ENCODE measurements at regions not wholly inside any gene's neighbourhood (a gene's known extent, or its start where the extent isn't known, plus 50 kb on each side); places are given as distances from the start of the nearest gene placed in this dataset.

DNA sequence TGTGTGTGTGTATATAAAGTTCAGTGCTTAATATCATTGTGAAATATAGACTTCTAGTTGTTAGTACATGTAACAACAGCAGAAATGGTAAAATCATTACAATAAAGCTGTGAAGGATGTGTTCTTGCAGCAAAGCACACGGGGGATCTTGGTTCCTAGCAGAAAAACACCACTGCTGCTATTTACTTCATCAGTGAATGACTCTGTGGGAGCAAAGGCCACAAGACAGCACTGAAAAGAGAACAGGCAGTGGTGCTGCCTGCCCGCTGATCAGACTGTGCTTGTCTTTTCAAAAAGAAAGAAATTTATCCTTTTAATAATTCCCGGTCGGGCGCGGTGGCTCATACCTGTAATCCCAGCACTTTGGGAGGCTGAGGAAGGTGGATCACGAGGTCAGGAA is 689.9 kb upstream of the CITED2 start:
- no peak for DNase-seq

DNA sequence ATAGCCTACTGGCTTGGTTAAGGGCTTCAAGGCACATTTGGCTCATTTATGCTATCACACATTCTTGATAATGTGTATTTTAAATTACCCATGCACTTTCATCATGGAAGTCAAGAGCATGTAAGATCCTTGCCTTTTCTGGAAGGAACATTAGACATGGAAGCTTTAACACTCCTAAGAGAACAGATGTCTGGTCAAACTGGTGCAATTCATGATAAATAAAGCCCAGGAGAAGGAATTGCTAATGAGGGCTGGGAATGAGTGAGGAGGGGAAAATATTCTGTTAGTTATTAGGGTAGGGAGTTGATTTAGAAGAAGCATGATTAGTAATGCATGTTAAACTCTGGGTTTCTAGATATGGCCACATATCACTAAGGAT is 688.6 kb upstream of the CITED2 start:
- no peak for DNase-seq

DNA sequence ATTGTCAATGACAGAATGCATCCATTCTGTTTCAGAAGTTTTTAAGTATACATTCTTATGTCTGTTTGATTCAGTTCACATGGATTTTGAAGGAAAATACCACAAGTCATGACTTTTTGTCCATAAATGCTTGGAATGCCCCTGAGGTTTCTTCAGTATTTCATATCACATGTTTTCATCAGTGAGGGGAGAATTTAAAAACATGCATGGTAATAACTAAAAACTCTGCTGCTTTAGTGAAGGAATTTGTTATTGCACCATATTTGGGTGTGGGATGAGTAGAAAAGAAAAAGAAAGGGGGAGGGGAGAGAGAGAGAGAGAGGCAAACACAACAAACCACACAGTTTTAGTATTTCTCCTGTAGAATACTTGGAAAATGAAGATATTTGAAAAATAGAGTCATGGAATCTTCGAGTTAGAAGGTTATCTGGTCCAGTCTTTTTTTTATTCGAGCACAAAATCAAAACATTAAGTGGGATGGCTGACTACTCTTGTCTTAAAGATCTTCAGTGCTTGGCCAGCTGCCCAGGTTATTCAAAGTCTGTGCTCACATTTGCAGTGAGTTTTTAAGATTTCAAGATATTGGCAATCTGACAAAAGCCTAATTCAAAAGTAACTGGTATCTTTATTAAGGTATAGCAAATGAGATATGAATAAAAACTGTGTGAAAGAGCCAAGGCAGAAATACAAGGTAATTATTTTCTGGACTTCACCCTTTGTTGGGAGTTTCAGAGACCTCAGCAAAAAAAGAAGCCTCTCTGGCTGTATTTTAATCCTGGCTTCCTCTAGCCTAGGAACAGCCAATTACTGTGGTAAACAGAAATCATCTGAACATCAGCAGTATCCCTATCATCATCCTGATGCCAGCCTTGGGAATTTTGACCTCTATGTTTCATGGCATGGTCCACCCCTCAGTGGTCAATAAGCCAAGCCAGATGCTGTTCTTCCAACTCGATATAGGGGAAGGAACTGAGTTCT is 687.9 kb upstream of the CITED2 start:
- no peak for DNase-seq

DNA sequence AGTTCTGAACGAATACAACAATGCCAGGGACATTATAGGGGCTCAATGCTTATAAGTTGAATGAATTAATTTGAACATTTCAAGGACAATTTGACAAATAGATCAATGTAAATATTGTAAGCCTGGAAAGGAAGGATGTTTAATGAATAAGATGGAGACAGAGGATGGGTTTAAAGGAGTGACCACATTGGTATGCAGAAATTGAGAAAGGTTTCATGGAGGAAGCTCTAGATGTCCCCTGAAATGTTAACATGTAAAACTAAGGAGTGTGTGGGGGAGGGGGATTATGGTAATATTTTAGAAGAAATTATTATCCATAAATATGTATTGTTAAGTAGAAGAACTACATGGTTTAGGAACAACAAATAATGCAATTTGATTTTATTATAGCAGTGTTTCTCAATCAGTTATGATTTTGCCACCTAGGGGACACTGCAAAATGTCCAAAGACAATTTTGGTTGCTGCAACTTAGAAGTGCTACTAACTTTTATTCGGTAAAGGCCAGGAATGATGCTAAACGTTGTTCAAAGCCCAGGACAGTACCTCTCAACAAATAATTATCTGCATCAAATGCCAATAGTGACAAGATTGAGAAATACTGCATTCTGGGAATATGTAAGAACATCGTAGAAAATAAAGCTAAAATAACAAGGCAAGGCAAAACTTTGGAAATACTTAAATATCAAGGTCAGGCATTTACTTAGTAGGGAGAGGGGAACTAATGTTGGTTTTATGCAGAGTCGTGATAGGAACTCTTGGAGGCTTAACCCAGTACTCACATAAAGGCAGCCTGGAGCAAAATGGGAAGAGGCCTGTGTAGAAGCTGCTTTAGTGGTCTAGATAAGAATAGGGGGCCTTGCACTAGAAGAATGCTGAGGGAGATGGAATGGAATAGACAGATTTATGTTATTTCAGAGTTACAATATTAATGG is 686.9 kb upstream of the CITED2 start:
- no peak for DNase-seq

DNA sequence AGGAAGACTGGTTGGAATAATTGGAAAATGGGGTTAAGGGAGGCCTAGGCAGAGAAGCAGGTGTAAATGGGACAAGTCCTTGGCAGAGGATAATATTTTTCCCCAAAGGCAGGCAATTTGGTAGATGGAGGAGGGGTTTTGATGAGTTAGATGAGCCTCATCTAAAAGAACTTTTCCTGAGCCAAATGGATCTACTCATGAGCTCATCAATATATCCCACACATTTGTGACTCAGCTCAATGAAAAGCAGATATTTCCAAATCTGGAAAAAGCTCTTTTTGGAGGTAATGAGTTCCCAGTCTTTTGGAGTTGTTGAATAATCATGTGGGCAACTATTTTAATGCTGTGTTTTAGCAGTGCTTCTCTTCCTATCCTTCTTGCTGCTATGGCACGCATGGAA is 685.5 kb upstream of the CITED2 start:
- DNase-seq: no peak

DNA sequence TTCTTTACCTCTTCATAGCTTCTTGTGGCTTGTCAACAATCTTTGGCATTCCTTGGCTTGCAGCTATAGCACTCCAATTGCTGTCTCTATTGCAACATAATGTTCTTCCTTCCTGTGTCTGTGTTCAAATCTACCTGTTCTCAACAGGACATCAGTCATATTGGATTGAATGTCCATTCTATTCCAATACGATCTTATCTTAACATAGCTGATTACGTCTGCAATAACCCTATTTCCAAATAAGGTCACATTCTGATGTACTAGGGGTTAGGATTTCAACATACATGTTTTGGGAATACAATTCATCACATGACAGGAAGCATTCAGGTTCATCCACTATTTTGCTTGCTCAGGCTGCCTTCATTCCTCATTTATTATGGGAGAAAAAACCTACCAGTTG is 684.4 kb upstream of the CITED2 start:
- no peak for DNase-seq

DNA sequence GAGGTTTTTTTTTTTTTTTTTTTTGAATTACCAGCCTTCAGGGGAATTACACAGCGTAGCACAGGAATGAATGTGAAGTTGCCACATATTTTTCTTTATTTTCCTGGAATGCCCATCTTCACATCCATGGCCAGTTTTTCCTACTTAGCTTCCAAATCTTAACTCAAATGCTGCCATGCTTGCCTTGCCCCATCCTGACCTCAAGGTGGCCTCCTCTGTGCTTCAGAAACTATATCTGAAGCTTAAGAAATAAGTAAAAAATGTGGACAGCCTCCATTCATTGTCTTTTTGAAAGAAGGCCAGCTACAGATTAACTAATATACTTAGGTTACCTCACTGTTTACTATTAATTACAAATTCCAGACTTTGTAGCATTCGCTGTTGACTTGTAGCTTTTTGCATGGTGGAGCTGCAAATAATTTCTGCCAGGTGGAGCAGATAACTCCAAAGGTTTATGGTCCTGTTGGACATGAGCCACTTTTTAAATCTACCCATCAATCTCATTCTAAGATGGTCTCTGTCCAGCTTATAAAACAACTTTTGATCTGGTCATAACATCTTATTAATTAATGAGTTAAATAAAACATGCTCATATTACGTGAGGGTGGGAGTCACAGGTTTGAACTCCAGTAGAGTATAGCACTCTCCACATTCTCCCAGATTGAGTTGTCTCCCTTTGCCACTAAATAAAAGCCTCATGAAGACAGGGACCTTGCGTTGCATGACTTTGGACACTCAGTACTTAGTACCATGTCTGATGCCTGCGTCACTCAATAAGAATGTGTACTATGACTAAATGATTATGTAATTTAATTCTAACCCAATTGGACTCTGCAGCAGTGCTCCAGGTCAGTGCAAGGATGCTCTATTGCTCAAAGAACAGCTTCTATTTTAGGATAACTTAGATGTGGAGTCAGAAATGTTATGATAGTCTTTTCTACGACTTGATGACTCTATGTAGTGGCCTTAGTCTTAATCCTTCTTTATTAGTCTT is 678.6 kb upstream of the CITED2 start:
- DNase-seq: no peak

DNA sequence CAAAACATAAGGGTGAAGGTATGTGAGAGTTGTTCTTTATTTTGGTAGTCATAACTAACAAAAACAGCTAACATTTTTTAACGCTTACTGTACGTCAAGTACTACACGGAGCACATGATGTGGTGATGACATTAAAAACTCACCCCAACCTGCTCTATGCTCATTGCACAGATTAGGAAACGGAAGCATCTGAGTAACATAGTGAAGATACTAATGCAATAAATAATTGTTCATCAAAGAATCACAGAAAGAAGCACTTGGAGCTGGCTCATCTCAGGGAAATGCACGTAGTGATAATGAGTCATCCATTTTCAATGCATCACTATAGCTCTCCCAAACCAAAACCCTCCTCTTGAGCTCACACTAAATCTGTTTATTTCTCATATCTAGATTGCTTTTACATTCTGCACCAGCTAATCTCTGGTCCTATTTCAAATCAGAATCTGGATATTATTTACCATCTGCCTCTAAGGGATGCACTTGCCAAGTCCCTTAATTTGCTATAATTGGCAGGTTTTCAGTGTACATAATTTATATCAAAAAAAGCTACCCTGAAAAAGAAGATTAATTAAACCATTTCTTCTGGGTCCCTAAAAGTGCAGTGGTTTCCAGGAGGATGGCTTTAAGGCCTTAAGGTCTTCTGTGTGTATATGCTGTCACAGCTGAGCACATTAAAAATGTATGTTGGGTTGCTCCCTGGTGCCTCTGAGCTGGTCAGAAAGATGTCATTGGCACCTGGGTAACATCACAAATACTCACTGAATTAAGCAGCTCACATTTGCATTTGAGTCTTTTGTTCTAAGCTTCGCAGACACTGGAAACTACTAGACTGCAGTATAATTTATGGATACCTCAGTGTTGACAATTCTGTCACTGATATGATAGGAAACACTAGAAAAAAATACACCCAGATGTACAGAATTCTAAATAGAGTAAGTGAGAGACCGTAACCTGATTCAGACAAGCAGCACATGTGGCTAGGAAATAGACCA is 677.4 kb upstream of the CITED2 start:
- no peak for DNase-seq

DNA sequence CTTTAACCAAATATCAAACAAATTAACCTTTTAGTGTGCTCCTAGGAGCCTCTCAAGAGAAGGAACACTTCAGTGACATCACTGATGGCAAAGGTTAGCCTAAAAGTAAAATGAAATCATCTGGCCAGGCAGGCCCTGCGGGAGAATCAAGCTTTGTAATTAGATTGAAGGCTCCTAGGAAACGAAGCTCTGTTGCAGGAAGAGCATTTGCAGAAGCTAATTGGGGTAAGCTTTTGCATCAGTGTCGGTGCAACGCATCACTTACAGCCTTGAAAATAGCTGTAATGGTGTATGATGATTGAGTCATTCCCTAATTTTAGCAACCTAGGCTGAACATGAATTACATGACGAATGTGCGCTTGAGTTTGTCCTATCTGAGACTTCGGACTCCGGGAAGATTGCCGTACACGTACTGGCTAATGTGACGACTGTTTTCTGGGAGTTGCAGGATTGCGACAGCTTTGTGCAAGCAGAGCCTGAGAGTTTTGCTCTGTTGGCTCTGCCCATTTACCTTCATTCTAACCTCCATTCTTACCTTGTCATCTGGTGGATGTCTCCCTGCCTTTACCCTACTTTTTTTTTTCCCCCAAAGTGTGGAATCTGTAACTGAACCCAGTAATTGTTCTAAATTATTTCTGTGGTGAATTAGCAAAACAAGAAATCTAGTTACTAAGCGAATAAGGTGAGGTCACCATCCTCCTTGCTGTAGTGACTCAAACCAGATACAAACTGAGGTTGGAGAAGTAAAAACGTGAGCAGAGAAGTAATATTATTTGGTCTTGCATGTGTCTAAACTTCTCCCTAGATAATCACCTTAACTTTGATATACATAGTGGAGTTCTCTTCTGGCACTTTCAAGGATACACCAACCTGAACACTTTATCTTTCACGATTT is 675.9 kb upstream of the CITED2 start:
- no peak for DNase-seq

DNA sequence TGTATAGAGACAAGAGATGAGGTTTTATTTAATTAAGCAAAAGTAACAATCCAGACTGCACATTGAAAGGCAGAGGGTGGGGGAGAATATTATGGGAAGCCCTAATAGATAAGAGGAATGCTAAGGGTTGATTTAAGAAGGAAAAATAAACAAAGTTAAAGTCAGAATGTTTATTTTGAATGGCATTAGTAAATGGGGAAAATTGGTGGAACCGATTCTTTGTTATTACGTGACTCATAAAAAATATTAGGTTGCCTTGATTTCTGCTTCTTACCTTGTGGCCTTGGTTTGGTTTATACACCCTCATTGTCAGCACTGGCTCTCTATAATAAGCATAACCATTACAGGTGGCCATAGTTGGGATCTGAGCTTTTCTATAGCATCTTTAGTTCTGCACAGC is 674.8 kb upstream of the CITED2 start:
- no peak for DNase-seq

DNA sequence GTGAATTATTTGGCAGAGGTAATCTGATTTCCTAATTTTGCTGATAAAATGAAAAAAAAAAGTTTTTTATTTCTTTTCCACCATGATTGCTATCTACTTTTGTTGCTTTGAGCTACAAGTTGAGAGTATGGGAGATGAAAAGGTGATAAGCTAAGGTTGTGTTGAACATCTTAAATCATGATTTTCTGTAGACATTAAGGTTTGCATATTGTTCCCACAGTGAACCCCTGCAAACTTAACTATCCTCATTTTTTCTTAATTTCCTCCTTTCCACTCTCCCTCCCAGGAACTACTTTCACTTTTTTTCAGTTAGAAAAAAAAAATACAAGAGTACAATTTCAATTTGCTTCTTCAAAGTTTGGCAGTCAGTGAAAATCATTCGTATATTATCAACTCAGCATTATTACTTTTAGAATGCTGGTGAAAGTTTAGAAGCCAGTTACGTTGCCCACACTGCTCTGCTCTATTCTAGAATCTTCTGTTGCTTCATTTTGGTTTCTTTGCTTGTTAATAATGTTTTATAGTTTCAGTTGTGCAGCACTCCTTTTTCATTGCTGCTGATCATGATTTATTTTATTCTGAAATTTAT is 673.8 kb upstream of the CITED2 start:
- no peak for DNase-seq

DNA sequence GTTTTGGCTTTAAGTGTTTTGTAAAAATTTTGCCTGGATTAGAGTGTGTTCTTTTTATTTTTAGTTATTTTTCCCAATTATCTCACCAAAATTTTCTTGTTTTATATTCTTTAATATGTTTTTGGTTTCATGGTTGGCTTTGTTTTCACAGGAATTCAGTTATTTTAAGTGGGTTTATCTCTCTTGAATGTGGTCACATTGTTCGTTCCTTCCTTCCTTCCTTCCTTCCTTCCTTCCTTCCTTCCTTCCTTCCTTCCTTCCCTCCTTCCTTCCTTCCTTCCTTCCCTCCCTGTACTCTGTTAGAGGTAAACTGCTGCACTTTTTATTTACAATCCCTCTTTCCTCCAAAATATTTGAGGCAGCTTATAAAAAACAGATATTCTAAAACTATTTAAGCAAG is 672.9 kb upstream of the CITED2 start:
- no peak for DNase-seq

DNA sequence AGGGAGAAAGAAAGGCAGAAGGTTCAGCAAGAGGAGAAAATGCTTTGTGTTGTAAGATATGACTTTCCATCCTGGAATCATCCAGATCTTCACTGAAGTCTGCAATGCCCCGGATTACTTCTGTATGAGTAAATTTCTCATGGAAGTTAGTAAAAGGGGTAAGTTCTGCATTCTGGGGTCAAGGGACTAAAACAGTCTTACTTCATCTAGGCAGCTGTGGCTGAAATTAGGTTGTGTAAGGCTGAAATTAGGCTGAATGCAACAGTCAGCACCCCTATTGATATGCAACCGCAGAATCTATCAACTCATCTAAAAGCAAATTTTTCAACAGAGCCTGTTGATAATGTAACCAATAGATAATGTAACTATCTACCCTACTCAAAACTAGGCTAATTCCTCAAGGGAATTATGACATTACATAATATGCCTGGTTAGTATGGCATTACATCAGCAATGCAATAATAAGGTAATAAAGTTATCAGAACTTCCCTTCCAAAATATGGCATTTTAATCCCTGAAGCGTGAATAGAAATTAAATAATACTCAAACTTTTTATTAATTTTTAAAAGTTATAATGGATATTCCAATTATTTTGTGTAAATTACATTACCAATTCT is 671.7 kb upstream of the CITED2 start:
- DNase-seq: no peak

DNA sequence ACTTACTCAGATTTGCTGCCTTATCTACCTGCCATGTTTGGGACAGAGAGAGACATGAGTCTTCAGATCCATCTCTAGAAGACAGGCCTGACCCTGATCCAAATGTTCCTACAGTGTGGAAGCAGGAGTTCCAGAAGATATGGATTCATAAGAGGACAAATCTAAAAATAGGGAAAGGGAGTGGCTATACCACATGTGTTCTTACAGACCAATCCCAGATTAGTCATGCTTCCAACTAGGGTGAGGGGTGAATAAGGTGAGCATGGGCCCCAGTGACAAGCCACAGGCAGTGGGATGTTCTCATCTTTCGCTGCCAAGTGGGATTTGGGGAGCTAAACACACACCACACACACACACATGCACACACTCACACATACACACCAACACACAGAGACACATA is 670.7 kb upstream of the CITED2 start:
- no peak for DNase-seq

DNA sequence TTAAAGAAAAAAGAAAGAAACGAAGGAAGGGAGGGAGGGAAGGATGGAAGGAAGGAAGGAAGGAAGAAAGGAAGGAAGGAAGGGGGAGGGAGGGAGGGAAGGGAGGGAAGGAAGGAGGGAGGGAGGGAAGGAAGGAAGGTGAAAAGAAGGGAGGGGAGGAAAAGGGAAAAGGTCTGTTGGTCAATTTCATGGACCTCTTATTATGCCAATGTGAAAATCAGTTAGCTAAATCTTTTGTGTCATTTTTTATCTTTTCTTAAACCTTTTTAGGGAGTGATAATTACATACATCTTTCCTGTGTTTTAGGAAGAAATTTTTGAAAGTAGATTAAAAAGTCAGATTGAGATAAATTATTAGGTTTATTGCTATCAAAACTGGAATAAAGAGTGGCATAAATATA is 670.2 kb upstream of the CITED2 start:
- no peak for DNase-seq

DNA sequence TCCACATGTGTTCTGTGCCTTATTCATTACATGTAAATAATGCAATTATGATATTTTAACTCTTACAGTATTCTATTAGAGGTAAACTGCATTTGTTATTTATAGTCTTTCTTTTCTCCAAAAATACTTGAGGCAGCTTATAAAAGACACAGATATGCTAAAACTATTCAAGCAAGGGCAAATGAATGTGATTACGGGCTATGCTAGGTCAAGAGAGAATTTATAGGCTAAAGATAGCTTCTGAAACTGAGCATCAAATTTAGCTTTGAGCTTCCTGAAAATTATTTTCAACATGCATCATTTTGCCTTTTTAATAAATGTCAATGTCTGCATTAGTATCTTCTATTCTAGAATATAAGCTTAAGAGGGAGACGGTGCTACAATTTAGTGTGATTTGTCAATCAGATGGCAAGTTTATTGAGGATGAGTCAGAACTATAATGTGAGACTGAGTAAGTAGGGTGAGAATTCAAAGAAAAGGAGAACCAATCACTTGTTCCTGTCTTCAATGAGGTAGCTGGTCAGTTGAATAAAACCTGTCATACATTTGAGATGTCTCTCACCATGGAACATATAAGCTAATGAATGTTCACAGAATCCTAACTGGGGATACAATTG is 669.4 kb upstream of the CITED2 start:
- no peak for DNase-seq

DNA sequence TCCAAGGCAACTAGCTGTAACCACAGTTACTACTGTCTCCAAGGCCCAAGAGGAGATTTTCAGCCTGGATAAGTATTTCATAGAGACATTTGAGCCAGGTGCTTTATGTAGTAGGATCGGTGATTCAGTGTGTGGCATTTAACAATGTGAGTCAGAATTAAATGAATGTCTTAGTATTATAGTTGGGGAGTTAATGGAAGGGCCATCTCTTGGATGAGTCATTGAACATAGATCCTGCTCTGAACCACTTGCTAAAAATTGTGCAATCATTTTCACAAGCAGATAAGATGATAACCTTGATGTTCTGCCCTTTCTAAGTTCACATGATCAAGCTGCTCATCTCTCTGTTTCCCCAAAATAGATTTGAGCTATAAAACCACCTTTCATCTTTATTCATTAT is 668.9 kb upstream of the CITED2 start:
- no peak for DNase-seq

DNA sequence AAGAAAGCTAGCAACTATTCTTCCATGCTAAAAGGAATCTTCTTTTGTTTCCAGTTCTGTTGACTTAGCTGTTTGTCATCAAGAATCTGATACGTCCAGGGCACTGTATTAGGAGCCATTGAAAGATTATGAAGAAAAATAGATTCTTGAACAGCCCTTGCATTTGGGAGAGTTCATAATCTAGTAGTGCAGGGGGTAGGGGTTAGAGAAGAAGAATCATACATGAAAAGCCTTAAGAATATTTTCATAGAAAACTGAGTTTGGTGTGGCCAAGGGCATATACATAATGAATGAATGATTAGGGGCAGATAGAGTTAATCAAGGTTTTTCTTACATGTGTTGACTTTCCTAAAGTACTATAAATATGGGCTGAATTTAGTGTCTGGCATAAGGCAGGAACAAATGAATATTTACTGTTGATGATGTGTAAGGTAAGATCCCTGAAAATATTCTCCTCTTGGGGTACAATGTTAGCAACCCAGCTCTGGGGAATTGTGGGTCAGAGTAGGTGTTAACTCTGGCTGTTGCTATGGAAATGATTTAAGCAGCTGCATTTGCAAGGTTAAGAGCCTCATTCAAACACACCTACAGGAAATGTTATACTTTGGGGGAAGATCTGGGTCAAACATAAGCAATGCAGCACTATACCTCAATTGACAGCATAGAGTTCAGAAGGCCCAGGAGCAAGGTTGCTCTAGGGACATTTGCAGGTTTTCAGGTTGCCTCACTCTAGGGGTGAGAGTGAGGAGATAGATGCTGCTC is 667.3 kb upstream of the CITED2 start:
- no peak for DNase-seq
